ENCODE measurements at regions not wholly inside any gene's neighbourhood (a gene's known extent, or its start where the extent isn't known, plus 50 kb on each side); places are given as distances from the start of the nearest gene placed in this dataset.

DNA sequence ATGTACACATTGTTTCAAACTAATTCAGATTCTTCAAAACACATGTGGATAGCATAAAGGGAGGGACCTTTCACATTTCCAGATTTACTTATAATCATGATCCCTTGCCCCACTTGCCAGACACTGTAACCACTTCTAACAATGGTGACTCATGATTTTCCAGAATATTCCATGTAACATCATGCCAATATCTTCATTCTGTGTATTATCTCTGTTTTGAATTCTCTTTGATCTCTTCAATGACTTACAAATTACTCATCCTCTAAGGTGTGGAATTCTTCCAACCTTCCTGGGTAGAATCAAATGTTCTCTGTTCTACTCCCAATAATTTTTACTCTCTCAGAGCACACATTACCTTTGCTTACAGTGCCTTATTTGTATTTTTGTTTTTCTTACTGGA is 517.1 kb downstream of the PCDH7 start:
- ATAC-seq: peak; percentile 66
- Histone ChIP-seq H4K20me1 (ENCODE audit: insufficient read depth) (no peaks in the 10 kb centered on the region), H3K27ac (ENCODE audit: low read depth, low read length) (peak overlapping the region; percentile 89), H3K4me1 (ENCODE audit: control insufficient read depth in 1 of 2, insufficient read depth in 2 of 2, low read length in 2 of 2) (peaks cover 67 to 73% of the 10 kb centered on the region in 2 experiments), H3K79me2 (ENCODE audit: insufficient read depth, low read length) (no peaks in the 10 kb centered on the region), H3K36me3 (ENCODE audit: control insufficient read depth in 1 of 2, insufficient read depth in 2 of 2, low read length in 2 of 2) (no peaks in the 10 kb centered on the region), H3K4me2 (ENCODE audit: low read length) (peak overlapping the region; percentile 55), H2AFZ (ENCODE audit: low read depth, low read length, poor library complexity, severe bottlenecking) (peak overlapping the region; percentile 34), H3K9me3 (ENCODE audit: control insufficient read depth in 1 of 2, insufficient read depth in 1 of 2, low read depth in 1 of 2, low read length in 2 of 2) (no peaks in the 10 kb centered on the region), H3K4me3 (replicated peaks in 1 of 2; ENCODE audit: low read depth in 1 of 2, low read length in 2 of 2) (no peak overlapping the region), H3K9ac (ENCODE audit: low read length) (peak overlapping the region; percentile 38), H3K9me2 (ENCODE audit: insufficient read depth) (no peaks in the 10 kb centered on the region), H3K27me3 (ENCODE audit: insufficient read depth, low read length) (no peaks in the 10 kb centered on the region)
- ChIA-PET POLR2A (no interaction called here), RAD21 (ENCODE audit: low non-redundant PET in 1 of 2, low total read pairs in 2 of 2, uncharacterized antibody in 2 of 2, unreplicated experiment in 2 of 2) (no interaction called here), CTCF (no interaction called here)
- DNase-seq (ENCODE audit: low read depth, low spot score): peak; percentile 96
- no TSS peak for BruUV-seq (replicated peaks)
- TF ChIP-seq, protein P1, sequence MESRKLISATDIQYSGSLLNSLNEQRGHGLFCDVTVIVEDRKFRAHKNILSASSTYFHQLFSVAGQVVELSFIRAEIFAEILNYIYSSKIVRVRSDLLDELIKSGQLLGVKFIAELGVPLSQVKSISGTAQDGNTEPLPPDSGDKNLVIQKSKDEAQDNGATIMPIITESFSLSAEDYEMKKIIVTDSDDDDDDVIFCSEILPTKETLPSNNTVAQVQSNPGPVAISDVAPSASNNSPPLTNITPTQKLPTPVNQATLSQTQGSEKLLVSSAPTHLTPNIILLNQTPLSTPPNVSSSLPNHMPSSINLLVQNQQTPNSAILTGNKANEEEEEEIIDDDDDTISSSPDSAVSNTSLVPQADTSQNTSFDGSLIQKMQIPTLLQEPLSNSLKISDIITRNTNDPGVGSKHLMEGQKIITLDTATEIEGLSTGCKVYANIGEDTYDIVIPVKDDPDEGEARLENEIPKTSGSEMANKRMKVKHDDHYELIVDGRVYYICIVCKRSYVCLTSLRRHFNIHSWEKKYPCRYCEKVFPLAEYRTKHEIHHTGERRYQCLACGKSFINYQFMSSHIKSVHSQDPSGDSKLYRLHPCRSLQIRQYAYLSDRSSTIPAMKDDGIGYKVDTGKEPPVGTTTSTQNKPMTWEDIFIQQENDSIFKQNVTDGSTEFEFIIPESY (IDR thresholded peaks at IDR 0.05; ENCODE audit: extremely low read depth, insufficient replicate concordance, low read length): no peak
- peak; percentile 37 for TF ChIP-seq RAD21 (IDR thresholded peaks at IDR 0.05; ENCODE audit: low read depth)
- TF ChIP-seq POLR2A (IDR thresholded peaks at IDR 0.05; ENCODE audit: borderline replicate concordance, extremely low read depth, insufficient read depth, insufficient read length): no peak
- peak; percentile 92 for TF ChIP-seq SRF (IDR thresholded peaks at IDR 0.05; ENCODE audit: low read depth)
- peak; percentile 59 for TF ChIP-seq POLR2AphosphoS5 (IDR thresholded peaks at IDR 0.05; ENCODE audit: low read depth, low read length)
- peak; percentile 92 for TF ChIP-seq CEBPB (IDR thresholded peaks at IDR 0.05; ENCODE audit: low read depth)
- TF ChIP-seq, protein P2, sequence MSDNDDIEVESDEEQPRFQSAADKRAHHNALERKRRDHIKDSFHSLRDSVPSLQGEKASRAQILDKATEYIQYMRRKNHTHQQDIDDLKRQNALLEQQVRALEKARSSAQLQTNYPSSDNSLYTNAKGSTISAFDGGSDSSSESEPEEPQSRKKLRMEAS (IDR thresholded peaks at IDR 0.05): peak; percentile 81
- no peak for TF ChIP-seq ZFX (IDR thresholded peaks at IDR 0.05)
- TF ChIP-seq FOSL1 (IDR thresholded peaks at IDR 0.05; ENCODE audit: low read depth): peak; percentile 100
- no peak for TF ChIP-seq YY1 (IDR thresholded peaks at IDR 0.05; ENCODE audit: extremely low read depth, insufficient replicate concordance, low read depth, low read length)
- TF ChIP-seq SP1 (IDR thresholded peaks at IDR 0.05; ENCODE audit: low read depth): peak; percentile 99
- TF ChIP-seq EGR1 (IDR thresholded peaks at IDR 0.05; ENCODE audit: low read depth): peak; percentile 49; the same call in 1 of the 2 replicates
- peak; percentile 90 for TF ChIP-seq TCF7L2 (IDR thresholded peaks at IDR 0.05; ENCODE audit: borderline replicate concordance, extremely low read depth, insufficient read depth, insufficient read length)
- TF ChIP-seq JUND (IDR thresholded peaks at IDR 0.05): peak; percentile 100
- peak; percentile 92 for TF ChIP-seq CBX3 (IDR thresholded peaks at IDR 0.05; ENCODE audit: low read depth)
- peak; percentile 87 for TF ChIP-seq SIN3A (IDR thresholded peaks at IDR 0.05; ENCODE audit: low read depth)
- TF ChIP-seq, protein P3, sequence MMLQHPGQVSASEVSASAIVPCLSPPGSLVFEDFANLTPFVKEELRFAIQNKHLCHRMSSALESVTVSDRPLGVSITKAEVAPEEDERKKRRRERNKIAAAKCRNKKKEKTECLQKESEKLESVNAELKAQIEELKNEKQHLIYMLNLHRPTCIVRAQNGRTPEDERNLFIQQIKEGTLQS (IDR thresholded peaks at IDR 0.05): peak; percentile 87
- intact Hi-C loops (cut with micrococcal nuclease): loop anchor here (5.0 to 10.0 kb wide), 5 partner anchors 150 to 522 kb away; no protein-coding TSS in a partner anchor

All from HCT116 (cell line).